Liver (tissue), 8 donors: ENCODE measurements at regions not wholly inside any gene's neighbourhood (a gene's known extent, or its start where the extent isn't known, plus 50 kb on each side); places are given as distances from the start of the nearest gene placed in this dataset.

Experiments
- DNase-seq: peaks from one replicate; pipeline ENCODE4 v3.0.0-alpha.2; 2017; ENCODE audit warnings: low spot score
- H3K27ac ChIP-seq, 2 donors: one replicate each; pipeline ENCODE4 v1.7.0; 2013; ENCODE audit warnings: inconsistent platforms in 2 of 2, low read length in 2 of 2, control low read depth in 1 of 2, low read depth in 1 of 2, mild to moderate bottlenecking in 1 of 2
- H3K27me3 ChIP-seq, 4 donors: one replicate each; pipeline versions ENCODE4 v1.6.1 to v1.7.0; 2013; ENCODE audit warnings: low read length in 3 of 4, inconsistent platforms in 1 of 4, mild to moderate bottlenecking in 1 of 4, moderate library complexity in 1 of 4; ENCODE audit not compliant: control insufficient read depth in 4 of 4, insufficient read depth in 4 of 4
- H3K36me3 ChIP-seq, 4 donors: one replicate each; pipeline versions ENCODE4 v1.6.1 to v1.7.0; 2013; ENCODE audit warnings: low read length in 3 of 4, mild to moderate bottlenecking in 3 of 4, low read depth in 1 of 4, moderate library complexity in 1 of 4; ENCODE audit not compliant: control insufficient read depth in 4 of 4, insufficient read depth in 3 of 4
- H3K4me1 ChIP-seq, 4 donors: one replicate each; pipeline versions ENCODE4 v1.6.1 to v1.7.0; 2013; ENCODE audit warnings: low read length in 3 of 4, mild to moderate bottlenecking in 3 of 4, moderate library complexity in 1 of 4; ENCODE audit not compliant: control insufficient read depth in 4 of 4, insufficient read depth in 4 of 4
- H3K4me3 ChIP-seq, 3 donors: one replicate each; pipeline versions ENCODE4 v1.6.1 to v1.7.0; 2013; ENCODE audit warnings: low read length in 3 of 3, control low read depth in 1 of 3, low read depth in 1 of 3, mild to moderate bottlenecking in 1 of 3
- H3K9ac ChIP-seq, 2 donors: one replicate each; pipeline ENCODE4 v1.7.0; 2013; ENCODE audit warnings: low read length in 2 of 2, mild to moderate bottlenecking in 2 of 2, moderate library complexity in 2 of 2, control low read depth in 1 of 2, low read depth in 1 of 2
- H3K9me3 ChIP-seq, 4 donors: one replicate each; pipeline versions ENCODE4 v1.6.1 to v1.7.0; 2013; ENCODE audit warnings: low read length in 3 of 4; ENCODE audit not compliant: control insufficient read depth in 4 of 4
- ATF3 ChIP-seq: IDR thresholded peaks from 2 replicates; pipeline ENCODE4 v1.6.1; 2016; ENCODE audit warnings: antibody characterized with exemption
- CTCF ChIP-seq: fragments of 150-350 bp; IDR thresholded peaks from 2 replicates; pipeline ENCODE4 v1.5.1; 2017; ENCODE audit warnings: improper control_type of control experiment, low read depth, low read length; ENCODE audit not compliant: missing input control
- EGR1 ChIP-seq, 2 donors: IDR thresholded peaks; 2 replicates each; pipeline ENCODE4 v1.6.1; 2016 to 2018; ENCODE audit warnings: antibody characterized with exemption in 2 of 2, low read depth in 2 of 2
- FOXA1 ChIP-seq: IDR thresholded peaks from 2 replicates; pipeline ENCODE4 v1.6.1; 2016; ENCODE audit warnings: antibody characterized with exemption
- FOXA2 ChIP-seq: IDR thresholded peaks from 2 replicates; pipeline ENCODE4 v1.6.1; 2016; ENCODE audit warnings: antibody characterized with exemption
- GABPA ChIP-seq, 2 donors: IDR thresholded peaks in 1 of 2; conservative IDR thresholded peaks in 1 of 2; 2 replicates each; pipeline ENCODE4 v1.6.1; 2016; ENCODE audit warnings: antibody characterized with exemption in 2 of 2, mild to moderate bottlenecking in 1 of 2, moderate library complexity in 1 of 2
- HNF4A ChIP-seq, 2 donors: conservative IDR thresholded peaks; 2 replicates each; pipeline ENCODE4 v1.6.1; 2016; ENCODE audit warnings: antibody characterized with exemption in 2 of 2, mild to moderate bottlenecking in 2 of 2
- HNF4G ChIP-seq: IDR thresholded peaks from 2 replicates; pipeline ENCODE4 v1.6.1; 2016; ENCODE audit warnings: antibody characterized with exemption
- JUND ChIP-seq, 2 donors: IDR thresholded peaks; 2 replicates each; pipeline ENCODE4 v1.6.1; 2016; ENCODE audit warnings: antibody characterized with exemption in 2 of 2
- MAX ChIP-seq: IDR thresholded peaks from 2 replicates; pipeline ENCODE4 v1.6.1; 2016; ENCODE audit warnings: antibody characterized with exemption
- NR2F2 ChIP-seq: IDR thresholded peaks from 2 replicates; pipeline ENCODE4 v1.6.1; 2016; ENCODE audit warnings: antibody characterized with exemption
- RAD21 ChIP-seq, 2 donors: IDR thresholded peaks; 2 replicates each; pipeline ENCODE4 v1.6.1; 2016; ENCODE audit warnings: antibody characterized with exemption in 2 of 2, mild to moderate bottlenecking in 2 of 2
- REST ChIP-seq: IDR thresholded peaks from 2 replicates; pipeline ENCODE4 v1.6.1; 2016; ENCODE audit warnings: antibody characterized with exemption, mild to moderate bottlenecking
- RXRA ChIP-seq, 2 donors: IDR thresholded peaks; 2 replicates each; pipeline ENCODE4 v1.6.1; 2017 to 2018; ENCODE audit warnings: antibody characterized with exemption in 2 of 2, mild to moderate bottlenecking in 1 of 2
- SP1 ChIP-seq: IDR thresholded peaks from 2 replicates; pipeline ENCODE4 v1.6.1; 2018; ENCODE audit warnings: antibody characterized with exemption, mild to moderate bottlenecking
- TAF1 ChIP-seq: conservative IDR thresholded peaks from 2 replicates; pipeline ENCODE4 v1.6.1; 2016; ENCODE audit warnings: antibody characterized with exemption, mild to moderate bottlenecking
- YY1 ChIP-seq: IDR thresholded peaks from 2 replicates; pipeline ENCODE4 v1.6.1; 2016; ENCODE audit warnings: antibody characterized with exemption, mild to moderate bottlenecking
- ZBTB33 ChIP-seq: IDR thresholded peaks from 2 replicates; pipeline ENCODE4 v1.6.1; 2016; ENCODE audit warnings: antibody characterized with exemption
- WGBS: extraction: QIAGEN DNeasy Blood & Tissue Kit; methylation state at CpG from one replicate; pipeline ENCODE4 v1.1.7; 2013; 5-methylcytosine and 5-hydroxymethylcytosine counted together
- donor health status: healthy.
- donor health status: healthy.
- donor health status: healthy.
- donor health status: healthy.
- donor health status: healthy.

GRCh38 chr4:137076908-137077307 lies 455.4 kb downstream of the PCDH18 start (continued):
- TF ChIP-seq FOXA2 (no peak), SP1 (no peak), TAF1 (no peak), FOXA1 (no peak), NR2F2 (no peak), YY1 (no peak), ZBTB33 (no peak)

GRCh38 chr4:137075586-137075985 lies 456.7 kb downstream of the PCDH18 start:
- Histone ChIP-seq H3K27ac (no peak overlapping the region), H3K4me1 (no peaks in the 10 kb centered on the region), H3K9ac (no peak overlapping the region), H3K4me3 (no peak overlapping the region), H3K27me3 (peaks cover 0 to 3% (median 0%) of the 10 kb centered on the region in 4 donors), H3K36me3 (no peaks in the 10 kb centered on the region), H3K9me3 (peaks cover 0 to 5% (median 2%) of the 10 kb centered on the region in 4 donors)
- no peak for DNase-seq
- no peak for TF ChIP-seq YY1
- no peak for TF ChIP-seq JUND (IDR thresholded peaks at IDR 0.05)
- TF ChIP-seq ATF3: no peak
- no peak for TF ChIP-seq HNF4A (conservative IDR thresholded peaks at IDR 0.05)
- no peak for TF ChIP-seq RAD21 (IDR thresholded peaks at IDR 0.05)
- TF ChIP-seq GABPA (IDR thresholded peaks at IDR 0.05 in 1 of 2, conservative IDR thresholded peaks at IDR 0.05 in 1 of 2): no peak
- TF ChIP-seq REST: no peak
- no peak for TF ChIP-seq NR2F2
- no peak for TF ChIP-seq ZBTB33
- TF ChIP-seq RXRA (IDR thresholded peaks at IDR 0.05): no peak
- no peak for TF ChIP-seq EGR1 (IDR thresholded peaks at IDR 0.05; ENCODE audit: low read depth in 2 of 2)
- TF ChIP-seq HNF4G: no peak
- no peak for TF ChIP-seq TAF1
- no peak for TF ChIP-seq FOXA1
- no peak for TF ChIP-seq CTCF
- TF ChIP-seq MAX: no peak
- no peak for TF ChIP-seq FOXA2
- no peak for TF ChIP-seq SP1
- WGBS: 67% methylated on average over 4 of the region's 4 CpGs
